Nephron (organoid): ENCODE measurements at regions not wholly inside any gene's neighbourhood (a gene's known extent, or its start where the extent isn't known, plus 50 kb on each side); places are given as distances from the start of the nearest gene placed in this dataset.

ENCODE experiments used
- H3K27ac Mint-ChIP-seq, 3 experiments: 2 replicates each; pipeline ENCODE4 v1.8.0; 2020; ENCODE audit warnings: mixed read lengths in 3 of 3, mild to moderate bottlenecking in 2 of 3, moderate library complexity in 1 of 3
- H3K27me3 Mint-ChIP-seq: 2 replicates; pipeline ENCODE4 v1.8.0; 2021; ENCODE audit warnings: low read depth, mild to moderate bottlenecking, moderate library complexity, mixed read lengths
- H3K36me3 Mint-ChIP-seq: 2 replicates; pipeline ENCODE4 v1.8.0; 2020; ENCODE audit warnings: low read depth, mixed read lengths
- H3K4me1 Mint-ChIP-seq: 2 replicates; pipeline ENCODE4 v1.8.0; 2020; ENCODE audit warnings: mixed read lengths
- H3K4me3 Mint-ChIP-seq, 3 experiments: 2 replicates each; pipeline ENCODE4 v1.8.0; 2020; ENCODE audit warnings: mild to moderate bottlenecking in 3 of 3, mixed read lengths in 3 of 3, moderate library complexity in 2 of 3
- H3K9me3 Mint-ChIP-seq: 2 replicates; pipeline ENCODE4 v1.8.0; 2020; ENCODE audit warnings: mixed read lengths
- CTCF ChIP-seq, 3 experiments: fragments of 200-600 bp; sonication (generic); IDR thresholded peaks; one replicate each; pipeline ENCODE4 v1.5.0; 2021; ENCODE audit warnings: antibody characterized with exemption in 3 of 3; ENCODE audit not compliant: unreplicated experiment in 3 of 3

GRCh38 chr2:6355886-6356761 lies 509.6 kb downstream of the CMPK2 start:
- no peak overlapping the region for H3K27ac Mint-ChIP-seq
- H3K36me3 Mint-ChIP-seq: no peaks in the 10 kb centered on the region
- TF ChIP-seq CTCF (IDR thresholded peaks at IDR 0.05; ENCODE audit: unreplicated experiment in 3 of 3): no peak
- no peak overlapping the region for H3K4me3 Mint-ChIP-seq
- H3K9me3 Mint-ChIP-seq: no peaks in the 10 kb centered on the region
- peaks cover 12% of the 10 kb centered on the region for H3K27me3 Mint-ChIP-seq
- peaks cover 16% of the 10 kb centered on the region for H3K4me1 Mint-ChIP-seq

- Mint-ChIP-seq H3K36me3 (no peaks in the 10 kb centered on the region), H3K4me3 (no peak overlapping the region), H3K4me1 (peaks cover 22% of the 10 kb centered on the region), H3K27ac (no peak overlapping the region), H3K27me3 (peaks cover 9% of the 10 kb centered on the region), H3K9me3 (no peaks in the 10 kb centered on the region)
- TF ChIP-seq CTCF (IDR thresholded peaks at IDR 0.05; ENCODE audit: unreplicated experiment in 3 of 3): no peak
Measured at GRCh38 chr2:6358546-6358945, 507.2 kb downstream of the CMPK2 start.

GRCh38 chr2:6358985-6359384 lies 506.7 kb downstream of the CMPK2 start:
- no peaks in the 10 kb centered on the region for H3K36me3 Mint-ChIP-seq
- H3K27ac Mint-ChIP-seq: no peak overlapping the region
- no peak for TF ChIP-seq CTCF (IDR thresholded peaks at IDR 0.05; ENCODE audit: unreplicated experiment in 3 of 3)
- peaks cover 9% of the 10 kb centered on the region for H3K27me3 Mint-ChIP-seq
- no peak overlapping the region for H3K4me3 Mint-ChIP-seq
- H3K9me3 Mint-ChIP-seq: no peaks in the 10 kb centered on the region
- peaks cover 22% of the 10 kb centered on the region for H3K4me1 Mint-ChIP-seq

- H3K27ac Mint-ChIP-seq: no peak overlapping the region
- peaks cover 22% of the 10 kb centered on the region for H3K4me1 Mint-ChIP-seq
- H3K9me3 Mint-ChIP-seq: no peaks in the 10 kb centered on the region
- H3K4me3 Mint-ChIP-seq: no peak overlapping the region
- TF ChIP-seq CTCF (IDR thresholded peaks at IDR 0.05; ENCODE audit: unreplicated experiment in 3 of 3): no peak
- H3K36me3 Mint-ChIP-seq: no peaks in the 10 kb centered on the region
- H3K27me3 Mint-ChIP-seq: peaks cover 9% of the 10 kb centered on the region
Measured at GRCh38 chr2:6359964-6360363, 505.7 kb downstream of the CMPK2 start.

GRCh38 chr2:6362671-6363450 lies 502.8 kb downstream of the CMPK2 start:
- Mint-ChIP-seq H3K4me3 (no peak overlapping the region), H3K4me1 (peaks cover 10% of the 10 kb centered on the region), H3K9me3 (no peaks in the 10 kb centered on the region), H3K36me3 (no peaks in the 10 kb centered on the region), H3K27ac (peak overlapping the region in 1 of 3 experiments; percentile 9), H3K27me3 (peaks cover 4% of the 10 kb centered on the region)
- no peak for TF ChIP-seq CTCF (IDR thresholded peaks at IDR 0.05; ENCODE audit: unreplicated experiment in 3 of 3)
